ENCODE measurements at regions not wholly inside any gene's neighbourhood (a gene's known extent, or its start where the extent isn't known, plus 50 kb on each side); places are given as distances from the start of the nearest gene placed in this dataset.

DNA sequence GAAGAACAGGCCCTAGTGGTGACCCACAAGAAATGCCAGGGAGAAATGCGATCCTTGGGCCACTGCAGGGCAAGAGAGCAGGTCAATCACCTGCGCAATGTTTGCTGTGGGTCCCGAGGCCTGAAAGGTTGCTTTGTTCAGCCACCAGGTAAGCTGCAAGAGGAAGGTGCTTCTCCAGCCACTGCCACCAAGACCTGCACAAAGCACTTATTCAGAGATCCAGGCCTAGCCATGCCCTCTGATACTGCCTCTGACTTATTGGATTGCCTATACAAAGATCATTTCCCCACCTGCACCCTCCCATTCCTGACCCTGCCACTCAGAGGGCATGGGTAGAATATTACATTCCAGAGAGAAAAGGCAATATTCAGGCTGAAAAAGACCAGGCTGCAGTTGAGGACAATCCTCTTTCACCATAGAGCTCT is 349.4 kb upstream of the NFIA start:
- Histone ChIP-seq H3K9me3 (ENCODE audit: control insufficient read depth, low read depth, low read length) (no peaks in the 10 kb centered on the region), H3K4ac (ENCODE audit: low read depth, low read length) (no peak overlapping the region), H4K91ac (ENCODE audit: insufficient read length, low read depth, low read length) (no peak overlapping the region), H3K4me2 (ENCODE audit: insufficient read depth, insufficient read length, low read length) (no peak overlapping the region), H4K5ac (ENCODE audit: insufficient read length, low read depth, low read length) (no peak overlapping the region), H3K14ac (ENCODE audit: insufficient read depth, low read length) (no peak overlapping the region), H3K4me1 (ENCODE audit: insufficient read depth, low read length) (no peaks in the 10 kb centered on the region; the same call in 1 of the 2 replicates), H3K27me3 (ENCODE audit: insufficient read depth, low read length) (no peaks in the 10 kb centered on the region), H3T11ph (ENCODE audit: low read length) (no peak overlapping the region), H3K27ac (ENCODE audit: insufficient read length, low read depth, low read length) (no peak overlapping the region), H3K79me2 (ENCODE audit: insufficient read depth, low read length) (no peaks in the 10 kb centered on the region), H4K8ac (replicated peaks; ENCODE audit: insufficient read length, low read depth, low read length) (no peak overlapping the region), H2BK5ac (ENCODE audit: insufficient read length, low read length) (no peak overlapping the region), H2AK5ac (ENCODE audit: insufficient read length, low read length) (no peak overlapping the region), H2BK12ac (ENCODE audit: insufficient read length, low read depth, low read length) (no peak overlapping the region), H3K23me2 (ENCODE audit: insufficient read length, low read depth, low read length, poor library complexity, severe bottlenecking) (no peaks in the 10 kb centered on the region), H2BK20ac (ENCODE audit: low read depth, low read length, poor library complexity, severe bottlenecking) (no peak overlapping the region), H2BK120ac (ENCODE audit: low read depth, low read length, poor library complexity, severe bottlenecking) (no peak overlapping the region), H3K56ac (ENCODE audit: insufficient read length, low read depth, low read length) (no peak overlapping the region), H2AFZ (ENCODE audit: low read length) (no peak overlapping the region), H3K9ac (ENCODE audit: extremely low read depth, insufficient read length, low read length) (no peak overlapping the region), H2BK15ac (ENCODE audit: low read depth, low read length) (no peak overlapping the region), H4K20me1 (ENCODE audit: control insufficient read depth, insufficient read depth, insufficient read length) (no peaks in the 10 kb centered on the region), H3K18ac (ENCODE audit: insufficient read length, low read depth, low read length) (no peak overlapping the region), H3K23ac (ENCODE audit: insufficient read length, low read depth, low read length) (no peak overlapping the region), H3K79me1 (ENCODE audit: insufficient read depth, low read depth, low read length, poor library complexity, severe bottlenecking) (no peaks in the 10 kb centered on the region)
- H3K4me3 Mint-ChIP-seq, result no peak overlapping the region
- DNase-seq, result no peak
- WGBS (ENCODE audit: extremely low coverage, insufficient read length, low lambda C conversion rate), result no CpG with 5 or more reads among the region's 3 CpGs
- peaks cover 6% of the 10 kb centered on the region in 2 experiments for H3K4me1 Mint-ChIP-seq
- H3K36me3 Mint-ChIP-seq (ENCODE audit: insufficient read depth in 1 of 3, low read depth in 3 of 3), result peaks cover 0 to 13% (median 3%) of the 10 kb centered on the region in 3 experiments
- H3K9me3 Mint-ChIP-seq, result peaks cover 4 to 8% of the 10 kb centered on the region in 2 experiments
- no peaks in the 10 kb centered on the region for H3K27me3 Mint-ChIP-seq (ENCODE audit: low read depth)
- TF ChIP-seq, protein P1, sequence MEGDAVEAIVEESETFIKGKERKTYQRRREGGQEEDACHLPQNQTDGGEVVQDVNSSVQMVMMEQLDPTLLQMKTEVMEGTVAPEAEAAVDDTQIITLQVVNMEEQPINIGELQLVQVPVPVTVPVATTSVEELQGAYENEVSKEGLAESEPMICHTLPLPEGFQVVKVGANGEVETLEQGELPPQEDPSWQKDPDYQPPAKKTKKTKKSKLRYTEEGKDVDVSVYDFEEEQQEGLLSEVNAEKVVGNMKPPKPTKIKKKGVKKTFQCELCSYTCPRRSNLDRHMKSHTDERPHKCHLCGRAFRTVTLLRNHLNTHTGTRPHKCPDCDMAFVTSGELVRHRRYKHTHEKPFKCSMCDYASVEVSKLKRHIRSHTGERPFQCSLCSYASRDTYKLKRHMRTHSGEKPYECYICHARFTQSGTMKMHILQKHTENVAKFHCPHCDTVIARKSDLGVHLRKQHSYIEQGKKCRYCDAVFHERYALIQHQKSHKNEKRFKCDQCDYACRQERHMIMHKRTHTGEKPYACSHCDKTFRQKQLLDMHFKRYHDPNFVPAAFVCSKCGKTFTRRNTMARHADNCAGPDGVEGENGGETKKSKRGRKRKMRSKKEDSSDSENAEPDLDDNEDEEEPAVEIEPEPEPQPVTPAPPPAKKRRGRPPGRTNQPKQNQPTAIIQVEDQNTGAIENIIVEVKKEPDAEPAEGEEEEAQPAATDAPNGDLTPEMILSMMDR (conservative IDR thresholded peaks at IDR 0.05), result no peak
- H3K27ac Mint-ChIP-seq, result no peak overlapping the region; a peak in 1 of 7 replicates
